ENCODE measurements at regions not wholly inside any gene's neighbourhood (a gene's known extent, or its start where the extent isn't known, plus 50 kb on each side); places are given as distances from the start of the nearest gene placed in this dataset.

DNA sequence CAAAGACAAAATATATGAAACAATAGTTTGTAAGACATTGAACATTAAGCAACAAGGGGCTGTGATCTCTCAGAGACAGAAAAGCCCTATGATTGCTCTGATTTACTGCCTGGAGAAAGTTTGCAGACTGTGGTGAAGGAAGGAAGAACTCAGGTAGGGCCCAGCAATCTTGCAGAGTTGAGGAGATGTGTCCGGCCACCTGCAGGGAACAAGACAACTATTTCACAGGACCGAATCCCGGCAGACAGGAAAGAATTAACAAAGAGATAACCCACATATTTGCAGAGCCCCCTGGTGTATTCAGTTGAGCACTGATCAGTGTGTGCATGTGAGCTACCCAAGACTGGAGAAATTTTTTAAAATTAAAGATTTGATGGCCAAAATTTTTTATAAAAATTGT, 58.3 kb upstream of the FMN2 start:
- H3K4me1 ChIP-seq (replicated peaks in 1 of 2), result no peaks in the 10 kb centered on the region
- no peak overlapping the region for H3K27ac ChIP-seq
- TF ChIP-seq CTCF (IDR thresholded peaks at IDR 0.05) (no peak), POLR2A (IDR thresholded peaks at IDR 0.05) (no peak)
- H3K36me3 ChIP-seq (replicated peaks in 1 of 2), result no peaks in the 10 kb centered on the region
- 71 to 74% (median 73%) methylated on average over 3 of the region's 3 CpGs for WGBS, 4 donors
- H3K27me3 ChIP-seq, result no peaks in the 10 kb centered on the region
- H3K9me3 ChIP-seq (replicated peaks in 1 of 3), result no peaks in the 10 kb centered on the region
- H3K4me3 ChIP-seq, result no peak overlapping the region
- no peak for DNase-seq
- intact Hi-C loops (cut with DNase I), result no loop called here

DNA sequence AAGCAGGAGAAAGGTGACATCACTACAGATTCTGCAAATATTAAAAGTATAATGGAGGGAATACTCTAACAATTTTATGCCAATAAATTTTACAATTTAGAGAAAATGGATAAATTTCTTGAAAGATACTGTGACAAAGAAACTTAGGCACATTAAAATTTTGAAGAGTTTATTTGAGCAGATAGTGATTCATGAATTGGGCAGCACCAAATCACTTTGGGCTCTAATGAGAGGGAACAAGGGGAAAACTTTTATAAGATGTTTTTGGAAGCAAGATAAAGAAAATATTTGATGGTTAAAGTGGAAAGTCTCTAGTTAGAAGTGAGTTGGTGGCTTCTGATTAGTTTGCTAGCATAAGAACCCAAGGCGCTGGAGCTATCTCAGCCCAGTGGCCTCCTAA, 55.2 kb upstream of the FMN2 start:
- Histone ChIP-seq H3K36me3 (replicated peaks in 1 of 2) (no peaks in the 10 kb centered on the region), H3K4me3 (no peak overlapping the region), H3K9me3 (replicated peaks in 1 of 3) (no peaks in the 10 kb centered on the region), H3K27ac (no peak overlapping the region), H3K4me1 (replicated peaks in 1 of 2) (no peaks in the 10 kb centered on the region), H3K27me3 (no peaks in the 10 kb centered on the region)
- WGBS, 4 donors, result 80 to 97% (median 92%) methylated on average over 1 of the region's 1 CpG
- TF ChIP-seq CTCF (IDR thresholded peaks at IDR 0.05), result no peak
- TF ChIP-seq POLR2A (IDR thresholded peaks at IDR 0.05), result no peak
- no peak for DNase-seq
- intact Hi-C loops (cut with DNase I), result no loop called here
